ENCODE measurements at regions not wholly inside any gene's neighbourhood (a gene's known extent, or its start where the extent isn't known, plus 50 kb on each side); places are given as distances from the start of the nearest gene placed in this dataset.

DNA sequence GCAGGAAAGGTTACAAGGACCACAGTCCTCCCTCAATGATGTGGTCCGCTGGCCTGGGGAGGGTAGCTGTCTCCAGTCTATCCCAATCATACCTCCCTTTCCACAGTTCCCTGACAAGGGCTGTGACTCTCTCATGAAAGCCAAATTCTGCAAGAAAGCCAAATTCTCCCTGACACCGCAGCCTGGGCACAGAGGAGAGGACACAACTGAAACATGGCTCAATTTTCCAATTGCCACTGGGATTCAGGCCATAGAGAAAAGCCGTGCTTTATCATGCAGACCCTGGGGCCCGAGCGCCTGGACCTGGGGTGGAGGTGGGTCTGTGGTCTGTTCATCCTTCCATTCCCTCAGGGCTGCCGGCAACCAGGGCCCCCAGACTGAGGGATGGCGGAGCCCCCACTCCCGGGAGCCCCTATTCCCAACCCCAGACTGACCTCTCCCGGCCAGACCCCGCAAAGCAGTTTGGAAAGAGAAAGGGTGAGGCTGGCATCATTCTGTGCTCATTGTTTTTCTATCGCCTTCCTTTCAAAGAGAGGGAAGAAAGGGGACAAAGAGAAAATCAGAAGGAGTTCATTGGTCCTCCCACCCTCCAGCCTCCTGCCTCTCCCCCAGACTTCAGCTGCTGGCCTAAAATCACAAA is 239.5 kb downstream of the BUD13 start:
- no peak overlapping the region for H3K27ac ChIP-seq
- no peak for TF ChIP-seq ZFX (IDR thresholded peaks at IDR 0.05; ENCODE audit: borderline replicate concordance)
- TF ChIP-seq, protein P1, sequence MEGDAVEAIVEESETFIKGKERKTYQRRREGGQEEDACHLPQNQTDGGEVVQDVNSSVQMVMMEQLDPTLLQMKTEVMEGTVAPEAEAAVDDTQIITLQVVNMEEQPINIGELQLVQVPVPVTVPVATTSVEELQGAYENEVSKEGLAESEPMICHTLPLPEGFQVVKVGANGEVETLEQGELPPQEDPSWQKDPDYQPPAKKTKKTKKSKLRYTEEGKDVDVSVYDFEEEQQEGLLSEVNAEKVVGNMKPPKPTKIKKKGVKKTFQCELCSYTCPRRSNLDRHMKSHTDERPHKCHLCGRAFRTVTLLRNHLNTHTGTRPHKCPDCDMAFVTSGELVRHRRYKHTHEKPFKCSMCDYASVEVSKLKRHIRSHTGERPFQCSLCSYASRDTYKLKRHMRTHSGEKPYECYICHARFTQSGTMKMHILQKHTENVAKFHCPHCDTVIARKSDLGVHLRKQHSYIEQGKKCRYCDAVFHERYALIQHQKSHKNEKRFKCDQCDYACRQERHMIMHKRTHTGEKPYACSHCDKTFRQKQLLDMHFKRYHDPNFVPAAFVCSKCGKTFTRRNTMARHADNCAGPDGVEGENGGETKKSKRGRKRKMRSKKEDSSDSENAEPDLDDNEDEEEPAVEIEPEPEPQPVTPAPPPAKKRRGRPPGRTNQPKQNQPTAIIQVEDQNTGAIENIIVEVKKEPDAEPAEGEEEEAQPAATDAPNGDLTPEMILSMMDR (IDR thresholded peaks at IDR 0.05), result no peak

DNA sequence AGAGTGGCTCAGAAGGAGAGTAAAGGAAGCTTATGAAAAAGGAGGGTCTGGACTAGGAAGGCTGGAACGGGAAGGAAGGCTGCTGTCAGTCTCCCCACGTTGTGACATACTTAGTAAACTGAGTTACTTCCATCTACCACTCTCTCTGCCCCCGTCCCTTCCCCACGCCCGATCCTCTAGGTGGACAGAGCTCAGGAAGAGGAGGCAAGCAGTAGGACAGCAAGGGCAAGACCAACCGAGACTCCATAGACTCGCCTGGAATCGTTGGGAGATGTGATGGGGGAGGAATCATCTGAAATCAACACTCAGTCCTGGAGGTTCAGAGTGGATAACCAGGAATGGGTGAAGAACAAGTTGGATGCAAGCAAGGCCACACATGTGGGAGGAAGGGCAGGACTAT is 240.7 kb downstream of the BUD13 start:
- TF ChIP-seq, protein P1 (IDR thresholded peaks at IDR 0.05), result no peak
- TF ChIP-seq ZFX (IDR thresholded peaks at IDR 0.05; ENCODE audit: borderline replicate concordance), result no peak
- H3K27ac ChIP-seq, result no peak overlapping the region

DNA sequence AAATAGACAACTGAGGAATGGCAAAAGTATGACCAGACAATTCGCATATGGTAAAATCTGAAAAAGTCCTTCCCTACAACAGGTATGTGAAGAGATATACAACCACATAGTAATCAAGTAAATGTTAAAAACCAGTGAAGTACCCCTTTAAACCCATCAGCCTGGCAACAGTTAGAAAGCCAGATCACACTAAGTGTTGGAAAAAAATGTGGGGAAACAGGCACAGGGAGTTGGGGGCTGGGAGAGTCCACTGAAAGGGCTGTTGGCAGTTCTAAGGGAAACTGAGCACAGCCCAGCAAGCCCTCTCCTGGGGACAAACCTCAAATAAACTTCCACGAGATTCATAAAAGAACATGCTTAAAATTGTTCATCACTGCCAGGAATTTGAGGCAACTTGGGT is 242.1 kb downstream of the BUD13 start:
- TF ChIP-seq, protein P1 (IDR thresholded peaks at IDR 0.05), result no peak
- TF ChIP-seq ZFX (IDR thresholded peaks at IDR 0.05; ENCODE audit: borderline replicate concordance), result no peak
- no peak overlapping the region for H3K27ac ChIP-seq

DNA sequence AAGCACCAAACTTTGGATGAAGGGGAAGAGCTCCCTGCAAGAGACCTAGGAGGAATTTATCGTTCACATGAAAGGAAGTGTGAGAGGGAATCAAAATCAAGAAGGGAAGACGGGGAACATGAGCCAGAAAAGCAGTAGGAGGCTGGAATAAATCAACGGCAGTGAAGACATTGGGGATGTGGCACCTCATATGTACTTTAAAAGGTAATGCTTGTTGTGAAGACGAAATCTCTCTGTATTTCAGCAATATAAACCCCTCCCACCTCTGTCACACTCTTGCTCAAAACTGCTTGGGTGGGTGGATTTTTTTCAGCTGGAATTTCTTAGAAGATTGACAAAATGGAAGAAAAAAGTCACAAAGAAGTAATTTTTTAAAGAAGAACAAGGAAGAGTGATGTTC is 243.5 kb downstream of the BUD13 start:
- no peak for TF ChIP-seq ZFX (IDR thresholded peaks at IDR 0.05; ENCODE audit: borderline replicate concordance)
- TF ChIP-seq, protein P1 (IDR thresholded peaks at IDR 0.05), result no peak
- no peak overlapping the region for H3K27ac ChIP-seq

DNA sequence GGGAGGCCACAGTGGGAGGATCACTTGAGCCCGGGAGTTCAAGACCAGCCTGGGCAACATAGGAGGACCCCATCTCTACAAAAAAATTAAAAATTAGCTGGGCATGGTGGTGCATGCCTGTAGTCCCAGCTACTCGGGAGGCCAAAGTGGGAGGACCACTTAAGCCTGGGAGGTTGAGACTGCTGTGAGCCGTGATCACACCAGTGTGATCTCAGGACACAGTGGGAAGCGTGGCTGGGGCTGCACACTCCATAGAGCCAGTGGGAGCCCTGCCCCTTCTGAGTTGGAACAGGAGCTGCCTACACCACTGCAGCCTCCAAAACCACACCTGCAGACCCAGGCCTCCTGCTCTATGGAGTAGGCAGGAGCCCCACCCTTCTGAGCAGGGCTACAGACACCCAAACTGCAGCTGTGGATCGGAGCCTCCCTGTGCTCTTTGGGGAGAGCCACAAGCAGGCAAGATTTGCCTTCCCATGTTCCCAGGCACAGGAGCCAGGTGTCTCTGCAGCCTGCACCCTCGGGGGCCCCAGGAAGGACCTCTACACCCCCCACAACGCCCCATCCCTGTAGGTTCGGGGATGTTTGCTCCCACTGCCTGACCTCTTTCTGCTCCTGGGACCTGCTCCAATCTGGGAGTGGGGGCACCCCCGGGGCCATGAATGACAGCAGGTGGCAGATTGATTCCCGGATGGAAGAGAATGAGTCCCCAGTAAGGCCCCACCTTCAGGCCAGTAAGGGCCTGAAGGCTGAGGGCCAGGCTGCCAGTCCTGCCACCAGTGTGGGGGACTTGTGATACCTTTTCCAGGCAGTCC is 245.4 kb downstream of the BUD13 start:
- TF ChIP-seq, protein P1 (IDR thresholded peaks at IDR 0.05), result no peak
- no peak for TF ChIP-seq ZFX (IDR thresholded peaks at IDR 0.05; ENCODE audit: borderline replicate concordance)
- no peak overlapping the region for H3K27ac ChIP-seq

DNA sequence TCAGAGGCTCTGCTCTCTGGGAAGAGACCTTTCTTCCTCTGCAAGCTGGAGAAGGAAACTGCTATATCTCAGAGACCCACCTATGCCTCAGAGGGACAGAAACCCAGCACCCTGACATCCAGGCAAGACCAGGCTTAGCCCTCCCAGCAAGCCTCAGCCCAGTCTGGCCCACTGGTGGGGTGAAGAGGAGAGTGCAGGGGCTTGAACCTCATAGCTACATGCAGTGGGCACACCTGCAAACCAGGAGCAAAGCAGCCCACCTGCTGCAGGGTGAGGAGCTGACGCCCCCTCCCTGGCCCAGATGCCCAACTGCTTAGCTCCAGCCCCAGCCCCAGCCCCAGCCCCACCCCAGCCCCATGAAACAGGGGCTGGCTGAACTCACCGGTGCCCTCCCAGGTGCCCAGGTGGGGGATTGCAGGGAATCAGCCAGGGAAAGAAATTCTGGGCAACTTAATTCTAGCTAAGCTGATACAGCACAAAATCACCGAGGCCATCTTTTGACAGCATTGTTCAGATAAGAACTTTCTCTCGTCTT is 246.8 kb downstream of the BUD13 start:
- H3K27ac ChIP-seq, result no peak overlapping the region
- TF ChIP-seq, protein P1 (IDR thresholded peaks at IDR 0.05), result no peak
- no peak for TF ChIP-seq ZFX (IDR thresholded peaks at IDR 0.05; ENCODE audit: borderline replicate concordance)

DNA sequence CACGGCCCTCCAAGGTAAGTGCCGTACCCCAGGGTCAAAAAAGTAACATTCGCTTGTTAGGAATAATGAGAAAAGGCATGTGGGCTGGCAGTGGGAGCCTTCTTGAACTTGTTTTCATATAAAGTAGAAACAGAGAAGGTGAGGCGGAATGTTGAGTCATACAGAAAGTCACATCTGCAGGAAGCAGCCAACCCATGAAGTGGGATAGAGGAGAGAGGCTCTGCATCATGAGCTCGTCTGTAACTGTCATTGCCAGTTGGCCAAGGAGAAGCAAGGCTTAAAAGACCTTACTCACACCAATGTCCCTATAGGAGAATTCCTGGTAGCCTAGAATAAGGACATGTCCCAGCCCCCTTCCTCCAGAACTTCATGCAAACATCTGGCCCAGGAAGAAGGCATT is 253.3 kb downstream of the BUD13 start:
- no peak overlapping the region for H3K27ac ChIP-seq

More for the DNA sequence above, 253.3 kb downstream of the BUD13 start:
- TF ChIP-seq, protein P1 (IDR thresholded peaks at IDR 0.05), result no peak
- no peak for TF ChIP-seq ZFX (IDR thresholded peaks at IDR 0.05; ENCODE audit: borderline replicate concordance)

Measured in 22Rv1 (cell line).